ENCODE measurements at regions not wholly inside any gene's neighbourhood (a gene's known extent, or its start where the extent isn't known, plus 50 kb on each side); places are given as distances from the start of the nearest gene placed in this dataset.

DNA sequence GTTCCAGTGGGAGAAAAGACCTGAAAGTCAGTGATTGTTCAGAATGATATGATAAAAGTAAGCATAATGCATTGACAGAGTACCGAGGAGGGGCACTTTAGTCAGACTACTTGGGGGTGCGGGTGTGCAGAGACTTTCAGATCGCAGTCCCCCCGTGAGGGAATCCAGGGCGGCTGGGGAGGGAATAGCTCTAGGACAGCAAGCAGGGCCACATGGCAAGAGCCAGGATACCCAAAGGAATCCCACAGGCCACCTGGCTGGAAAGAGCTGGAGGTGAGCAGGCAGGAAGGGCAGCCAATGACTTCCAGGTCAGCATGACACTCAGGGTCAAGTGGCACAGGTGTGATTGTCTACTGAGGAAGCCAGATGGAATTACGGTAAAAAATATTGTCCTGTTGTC lies 157.5 kb downstream of the CYP26B1 start:
- H3K9me3 ChIP-seq (ENCODE audit: control insufficient read depth, insufficient read depth, low read depth, low read length), result no peaks in the 10 kb centered on the region
- H3K4me3 ChIP-seq (ENCODE audit: low read depth in 2 of 2, low read length in 2 of 2), result no peak overlapping the region
- intact Hi-C loops (cut with micrococcal nuclease; ENCODE audit: unreplicated experiment) (no loop called here), in situ Hi-C loops (cut with HindIII; ENCODE audit: low pct_unique_long_range_greater_than_20kb, low sequenced_read_pairs) (no loop called here)
- TF ChIP-seq, protein P1, sequence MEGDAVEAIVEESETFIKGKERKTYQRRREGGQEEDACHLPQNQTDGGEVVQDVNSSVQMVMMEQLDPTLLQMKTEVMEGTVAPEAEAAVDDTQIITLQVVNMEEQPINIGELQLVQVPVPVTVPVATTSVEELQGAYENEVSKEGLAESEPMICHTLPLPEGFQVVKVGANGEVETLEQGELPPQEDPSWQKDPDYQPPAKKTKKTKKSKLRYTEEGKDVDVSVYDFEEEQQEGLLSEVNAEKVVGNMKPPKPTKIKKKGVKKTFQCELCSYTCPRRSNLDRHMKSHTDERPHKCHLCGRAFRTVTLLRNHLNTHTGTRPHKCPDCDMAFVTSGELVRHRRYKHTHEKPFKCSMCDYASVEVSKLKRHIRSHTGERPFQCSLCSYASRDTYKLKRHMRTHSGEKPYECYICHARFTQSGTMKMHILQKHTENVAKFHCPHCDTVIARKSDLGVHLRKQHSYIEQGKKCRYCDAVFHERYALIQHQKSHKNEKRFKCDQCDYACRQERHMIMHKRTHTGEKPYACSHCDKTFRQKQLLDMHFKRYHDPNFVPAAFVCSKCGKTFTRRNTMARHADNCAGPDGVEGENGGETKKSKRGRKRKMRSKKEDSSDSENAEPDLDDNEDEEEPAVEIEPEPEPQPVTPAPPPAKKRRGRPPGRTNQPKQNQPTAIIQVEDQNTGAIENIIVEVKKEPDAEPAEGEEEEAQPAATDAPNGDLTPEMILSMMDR (IDR thresholded peaks at IDR 0.05), result no peak
- TF ChIP-seq POLR2AphosphoS5 (IDR thresholded peaks at IDR 0.05; ENCODE audit: low read depth, low read length) (no peak), SIN3A (IDR thresholded peaks at IDR 0.05; ENCODE audit: borderline replicate concordance, insufficient read depth, low read depth, low read length) (no peak), TCF7L2 (IDR thresholded peaks at IDR 0.05; ENCODE audit: low read depth, low read length) (no peak)
- TF ChIP-seq, protein P2, sequence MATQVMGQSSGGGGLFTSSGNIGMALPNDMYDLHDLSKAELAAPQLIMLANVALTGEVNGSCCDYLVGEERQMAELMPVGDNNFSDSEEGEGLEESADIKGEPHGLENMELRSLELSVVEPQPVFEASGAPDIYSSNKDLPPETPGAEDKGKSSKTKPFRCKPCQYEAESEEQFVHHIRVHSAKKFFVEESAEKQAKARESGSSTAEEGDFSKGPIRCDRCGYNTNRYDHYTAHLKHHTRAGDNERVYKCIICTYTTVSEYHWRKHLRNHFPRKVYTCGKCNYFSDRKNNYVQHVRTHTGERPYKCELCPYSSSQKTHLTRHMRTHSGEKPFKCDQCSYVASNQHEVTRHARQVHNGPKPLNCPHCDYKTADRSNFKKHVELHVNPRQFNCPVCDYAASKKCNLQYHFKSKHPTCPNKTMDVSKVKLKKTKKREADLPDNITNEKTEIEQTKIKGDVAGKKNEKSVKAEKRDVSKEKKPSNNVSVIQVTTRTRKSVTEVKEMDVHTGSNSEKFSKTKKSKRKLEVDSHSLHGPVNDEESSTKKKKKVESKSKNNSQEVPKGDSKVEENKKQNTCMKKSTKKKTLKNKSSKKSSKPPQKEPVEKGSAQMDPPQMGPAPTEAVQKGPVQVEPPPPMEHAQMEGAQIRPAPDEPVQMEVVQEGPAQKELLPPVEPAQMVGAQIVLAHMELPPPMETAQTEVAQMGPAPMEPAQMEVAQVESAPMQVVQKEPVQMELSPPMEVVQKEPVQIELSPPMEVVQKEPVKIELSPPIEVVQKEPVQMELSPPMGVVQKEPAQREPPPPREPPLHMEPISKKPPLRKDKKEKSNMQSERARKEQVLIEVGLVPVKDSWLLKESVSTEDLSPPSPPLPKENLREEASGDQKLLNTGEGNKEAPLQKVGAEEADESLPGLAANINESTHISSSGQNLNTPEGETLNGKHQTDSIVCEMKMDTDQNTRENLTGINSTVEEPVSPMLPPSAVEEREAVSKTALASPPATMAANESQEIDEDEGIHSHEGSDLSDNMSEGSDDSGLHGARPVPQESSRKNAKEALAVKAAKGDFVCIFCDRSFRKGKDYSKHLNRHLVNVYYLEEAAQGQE (IDR thresholded peaks at IDR 0.05; ENCODE audit: insufficient read depth in 1 of 2, low read depth in 2 of 2, low read length in 1 of 2), result no peak
- ChIA-PET POLR2A (no interaction called here), CTCF (no interaction called here)
- H3K27ac ChIP-seq (ENCODE audit: low read length), result no peak overlapping the region
- peaks cover 3% of the 10 kb centered on the region for H3K27me3 ChIP-seq (ENCODE audit: control insufficient read depth, insufficient read depth, low read length)
- ATAC-seq (no peak), DNase-seq (ENCODE audit: low read depth, low spot score) (no peak)
- BruUV-seq (replicated peaks), result no TSS peak
- H3K36me3 ChIP-seq (ENCODE audit: control insufficient read depth, insufficient read depth, low read length), result no peaks in the 10 kb centered on the region
- no peaks in the 10 kb centered on the region for H3K4me1 ChIP-seq (ENCODE audit: control insufficient read depth, insufficient read depth, low read length)

DNA sequence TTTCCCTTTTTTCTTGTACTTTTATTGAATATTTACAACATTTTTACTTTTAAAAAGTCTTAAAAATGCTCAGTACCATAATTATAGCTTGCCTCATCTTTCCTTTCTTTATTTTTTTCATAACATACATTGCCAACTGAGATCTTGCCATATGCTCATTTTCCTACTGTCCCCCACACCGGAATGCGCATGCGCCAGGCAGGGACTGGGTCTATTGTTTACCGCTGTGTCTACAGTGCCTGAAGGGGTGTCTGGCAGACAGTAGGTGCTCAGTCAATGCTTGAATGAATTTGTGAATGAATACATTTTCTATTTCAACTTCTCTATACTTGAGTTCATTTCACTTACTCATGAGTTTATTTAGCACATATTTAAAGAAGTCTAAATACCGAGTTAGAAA lies 158.0 kb downstream of the CYP26B1 start:
- intact Hi-C loops (cut with micrococcal nuclease; ENCODE audit: unreplicated experiment) (no loop called here), in situ Hi-C loops (cut with HindIII; ENCODE audit: low pct_unique_long_range_greater_than_20kb, low sequenced_read_pairs) (no loop called here)
- Histone ChIP-seq H3K27ac (ENCODE audit: low read length) (no peak overlapping the region), H3K36me3 (ENCODE audit: control insufficient read depth, insufficient read depth, low read length) (no peaks in the 10 kb centered on the region), H3K4me3 (ENCODE audit: low read depth in 2 of 2, low read length in 2 of 2) (no peak overlapping the region), H3K27me3 (ENCODE audit: control insufficient read depth, insufficient read depth, low read length) (peaks cover 3% of the 10 kb centered on the region), H3K4me1 (ENCODE audit: control insufficient read depth, insufficient read depth, low read length) (no peaks in the 10 kb centered on the region), H3K9me3 (ENCODE audit: control insufficient read depth, insufficient read depth, low read depth, low read length) (no peaks in the 10 kb centered on the region)
- no TSS peak for BruUV-seq (replicated peaks)
- ChIA-PET POLR2A (no interaction called here), CTCF (no interaction called here)
- TF ChIP-seq POLR2AphosphoS5 (IDR thresholded peaks at IDR 0.05; ENCODE audit: low read depth, low read length) (no peak), SIN3A (IDR thresholded peaks at IDR 0.05; ENCODE audit: borderline replicate concordance, insufficient read depth, low read depth, low read length) (no peak), TCF7L2 (IDR thresholded peaks at IDR 0.05; ENCODE audit: low read depth, low read length) (no peak)
- TF ChIP-seq, protein P1 (IDR thresholded peaks at IDR 0.05), result no peak
- TF ChIP-seq, protein P2 (IDR thresholded peaks at IDR 0.05; ENCODE audit: insufficient read depth in 1 of 2, low read depth in 2 of 2, low read length in 1 of 2), result no peak
- DNase-seq (ENCODE audit: low read depth, low spot score) (no peak), ATAC-seq (no peak)
